ENCODE measurements at regions not wholly inside any gene's neighbourhood (a gene's known extent, or its start where the extent isn't known, plus 50 kb on each side); places are given as distances from the start of the nearest gene placed in this dataset.

- TF ChIP-seq REST (IDR thresholded peaks at IDR 0.05; ENCODE audit: insufficient read depth in 1 of 2, low read depth in 2 of 2, low read length in 2 of 2) (no peak), POLR2AphosphoS5 (IDR thresholded peaks at IDR 0.05; ENCODE audit: low read depth, low read length) (no peak), FOXP2 (optimal IDR thresholded peaks at IDR 0.05; ENCODE audit: borderline replicate concordance, extremely low read depth, extremely low read length, insufficient read depth) (no peak), SIN3A (IDR thresholded peaks at IDR 0.05; ENCODE audit: borderline replicate concordance, insufficient read depth, low read length) (no peak), TAF1 (IDR thresholded peaks at IDR 0.05; ENCODE audit: borderline replicate concordance, insufficient read depth, low read length) (no peak)
Observed at GRCh38 chr1:17957588-17958267, 149.9 kb upstream of the IGSF21 start.

DNA sequence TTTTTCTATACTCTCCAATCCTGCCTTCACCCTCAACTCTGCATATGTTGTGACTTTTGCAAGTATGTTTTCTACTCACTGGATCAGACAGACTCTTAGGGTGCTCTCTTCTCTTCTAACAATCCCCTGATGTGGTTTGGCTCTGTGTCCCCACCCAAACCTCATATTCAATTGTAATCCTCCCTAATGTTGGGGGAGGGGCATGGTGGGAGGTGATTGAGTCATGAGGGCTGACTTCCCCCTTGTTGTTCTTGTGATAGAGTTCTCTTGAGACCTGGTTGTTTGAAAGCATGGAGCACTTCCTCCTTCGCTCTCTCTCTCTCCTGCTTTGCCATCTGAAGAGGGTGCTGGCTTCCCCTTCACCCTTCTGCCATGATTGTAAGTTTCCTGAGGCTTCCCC is 148.9 kb upstream of the IGSF21 start:
- TF ChIP-seq SIN3A (IDR thresholded peaks at IDR 0.05; ENCODE audit: borderline replicate concordance, insufficient read depth, low read length) (no peak), POLR2AphosphoS5 (IDR thresholded peaks at IDR 0.05; ENCODE audit: low read depth, low read length) (no peak), TAF1 (IDR thresholded peaks at IDR 0.05; ENCODE audit: borderline replicate concordance, insufficient read depth, low read length) (no peak), REST (IDR thresholded peaks at IDR 0.05; ENCODE audit: insufficient read depth in 1 of 2, low read depth in 2 of 2, low read length in 2 of 2) (no peak), FOXP2 (optimal IDR thresholded peaks at IDR 0.05; ENCODE audit: borderline replicate concordance, extremely low read depth, extremely low read length, insufficient read depth) (no peak)

DNA sequence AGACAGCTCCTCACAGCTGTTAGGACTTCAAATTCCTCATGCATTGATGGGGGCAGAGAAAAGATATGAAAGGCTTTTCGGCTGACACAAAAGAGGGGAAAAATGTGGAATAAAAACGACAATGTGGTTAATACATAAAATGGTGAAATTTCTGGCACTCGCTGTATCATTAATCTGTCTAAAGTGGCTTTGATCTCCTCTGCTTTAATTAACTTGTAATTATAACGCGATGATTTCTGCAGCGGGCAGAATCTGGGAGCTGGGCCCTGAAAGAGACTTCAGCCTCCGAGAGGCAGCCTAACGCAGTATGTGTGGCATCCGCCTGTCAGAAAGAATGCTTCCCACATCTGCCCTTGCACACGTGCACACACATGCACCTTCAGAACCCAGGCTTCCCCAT is 144.1 kb upstream of the IGSF21 start:
- no peak for TF ChIP-seq FOXP2 (optimal IDR thresholded peaks at IDR 0.05; ENCODE audit: borderline replicate concordance, extremely low read depth, extremely low read length, insufficient read depth)
- no peak for TF ChIP-seq TAF1 (IDR thresholded peaks at IDR 0.05; ENCODE audit: borderline replicate concordance, insufficient read depth, low read length)
- no peak for TF ChIP-seq POLR2AphosphoS5 (IDR thresholded peaks at IDR 0.05; ENCODE audit: low read depth, low read length)
- TF ChIP-seq SIN3A (IDR thresholded peaks at IDR 0.05; ENCODE audit: borderline replicate concordance, insufficient read depth, low read length), result no peak
- no peak for TF ChIP-seq REST (IDR thresholded peaks at IDR 0.05; ENCODE audit: insufficient read depth in 1 of 2, low read depth in 2 of 2, low read length in 2 of 2)

GRCh38 chr1:17965515-17966100 is 142.0 kb upstream of the IGSF21 start:
- TF ChIP-seq REST (IDR thresholded peaks at IDR 0.05; ENCODE audit: insufficient read depth in 1 of 2, low read depth in 2 of 2, low read length in 2 of 2) (no peak), SIN3A (IDR thresholded peaks at IDR 0.05; ENCODE audit: borderline replicate concordance, insufficient read depth, low read length) (no peak), FOXP2 (optimal IDR thresholded peaks at IDR 0.05; ENCODE audit: borderline replicate concordance, extremely low read depth, extremely low read length, insufficient read depth) (no peak), POLR2AphosphoS5 (IDR thresholded peaks at IDR 0.05; ENCODE audit: low read depth, low read length) (no peak), TAF1 (IDR thresholded peaks at IDR 0.05; ENCODE audit: borderline replicate concordance, insufficient read depth, low read length) (no peak)
